Endodermal cell (in vitro differentiated cells): ENCODE measurements at regions not wholly inside any gene's neighbourhood (a gene's known extent, or its start where the extent isn't known, plus 50 kb on each side); places are given as distances from the start of the nearest gene placed in this dataset.

Experiments
- DNase-seq: peaks from one replicate; pipeline ENCODE4 v3.0.0-alpha.2; 2017
- H3K27ac ChIP-seq: 2 replicates; pipeline ENCODE4 v1.5.1; 2013; ENCODE audit warnings: mild to moderate bottlenecking, low read depth, low read length, moderate library complexity
- H3K27me3 ChIP-seq: 2 replicates; pipeline ENCODE4 v1.6.1; 2013; ENCODE audit warnings: mild to moderate bottlenecking, low read length, moderate library complexity; ENCODE audit not compliant: insufficient read depth, control insufficient read depth, poor library complexity, severe bottlenecking
- H3K36me3 ChIP-seq: 2 replicates; pipeline ENCODE4 v1.7.0; 2013; ENCODE audit warnings: mild to moderate bottlenecking, low read length, moderate library complexity; ENCODE audit not compliant: control insufficient read depth, insufficient read depth
- H3K4me1 ChIP-seq: one replicate; pipeline ENCODE4 v1.7.0; 2013; ENCODE audit warnings: low read length; ENCODE audit not compliant: control insufficient read depth, insufficient read depth
- H3K4me3 ChIP-seq: 2 replicates; pipeline ENCODE4 v1.5.1; 2013; ENCODE audit warnings: mild to moderate bottlenecking, low read length, moderate library complexity
- H3K9ac ChIP-seq: 2 replicates; pipeline ENCODE4 v1.6.1; 2013; ENCODE audit warnings: mild to moderate bottlenecking, low read length, moderate library complexity; ENCODE audit not compliant: poor library complexity, severe bottlenecking; ENCODE audit errors: extremely low read depth
- H3K9me3 ChIP-seq: 2 replicates; pipeline ENCODE4 v1.6.1; 2013; ENCODE audit warnings: mild to moderate bottlenecking, low read length, moderate library complexity; ENCODE audit not compliant: control insufficient read depth
- H3K27ac Mint-ChIP-seq: 2 replicates; pipeline ENCODE4 v1.8.0; 2020; ENCODE audit warnings: mixed read lengths
- H3K27me3 Mint-ChIP-seq: 2 replicates; pipeline ENCODE4 v1.8.0; 2021; ENCODE audit warnings: mild to moderate bottlenecking, mixed read lengths; ENCODE audit not compliant: insufficient read depth
- H3K36me3 Mint-ChIP-seq: 2 replicates; pipeline ENCODE4 v1.8.0; 2020; ENCODE audit warnings: low read depth, mixed read lengths
- H3K4me1 Mint-ChIP-seq: 2 replicates; pipeline ENCODE4 v1.8.0; 2020; ENCODE audit warnings: mixed read lengths
- H3K4me3 Mint-ChIP-seq: 2 replicates; pipeline ENCODE4 v1.8.0; 2020; ENCODE audit warnings: mild to moderate bottlenecking, moderate library complexity, mixed read lengths
- H3K9me3 Mint-ChIP-seq: 2 replicates; pipeline ENCODE4 v1.8.0; 2020; ENCODE audit warnings: mild to moderate bottlenecking, mixed read lengths
- WGBS, 2 experiments: methylation state at CpG; one replicate each; pipeline versions ENCODE4 v1.1.5 to v1.1.7; 2013; ENCODE audit warnings: missing lambda C conversion rate in 2 of 2, mixed read lengths in 1 of 2; ENCODE audit not compliant: insufficient coverage in 1 of 2, insufficient read length in 1 of 2; 5-methylcytosine and 5-hydroxymethylcytosine counted together
- TF ChIP-seq, protein P1 (sequence below): fragments of 200-600 bp; sonication (generic); conservative IDR thresholded peaks from 2 replicates; pipeline ENCODE4 v1.5.0; 2021; ENCODE audit warnings: antibody characterized with exemption, mild to moderate bottlenecking

GRCh38 chr18:29560270-29560669 is 1383.3 kb upstream of the CDH2 start:
- Histone ChIP-seq H3K4me3 (no peak overlapping the region), H3K27me3 (no peaks in the 10 kb centered on the region), H3K36me3 (no peaks in the 10 kb centered on the region), H3K9me3 (no peaks in the 10 kb centered on the region), H3K27ac (no peak overlapping the region), H3K9ac (no peak overlapping the region), H3K4me1 (no peaks in the 10 kb centered on the region)
- no peak for DNase-seq
- Mint-ChIP-seq H3K4me1 (peaks cover 18% of the 10 kb centered on the region), H3K9me3 (no peaks in the 10 kb centered on the region), H3K27me3 (no peaks in the 10 kb centered on the region), H3K27ac (no peak overlapping the region), H3K4me3 (no peak overlapping the region), H3K36me3 (no peaks in the 10 kb centered on the region)
- TF ChIP-seq, protein P1, sequence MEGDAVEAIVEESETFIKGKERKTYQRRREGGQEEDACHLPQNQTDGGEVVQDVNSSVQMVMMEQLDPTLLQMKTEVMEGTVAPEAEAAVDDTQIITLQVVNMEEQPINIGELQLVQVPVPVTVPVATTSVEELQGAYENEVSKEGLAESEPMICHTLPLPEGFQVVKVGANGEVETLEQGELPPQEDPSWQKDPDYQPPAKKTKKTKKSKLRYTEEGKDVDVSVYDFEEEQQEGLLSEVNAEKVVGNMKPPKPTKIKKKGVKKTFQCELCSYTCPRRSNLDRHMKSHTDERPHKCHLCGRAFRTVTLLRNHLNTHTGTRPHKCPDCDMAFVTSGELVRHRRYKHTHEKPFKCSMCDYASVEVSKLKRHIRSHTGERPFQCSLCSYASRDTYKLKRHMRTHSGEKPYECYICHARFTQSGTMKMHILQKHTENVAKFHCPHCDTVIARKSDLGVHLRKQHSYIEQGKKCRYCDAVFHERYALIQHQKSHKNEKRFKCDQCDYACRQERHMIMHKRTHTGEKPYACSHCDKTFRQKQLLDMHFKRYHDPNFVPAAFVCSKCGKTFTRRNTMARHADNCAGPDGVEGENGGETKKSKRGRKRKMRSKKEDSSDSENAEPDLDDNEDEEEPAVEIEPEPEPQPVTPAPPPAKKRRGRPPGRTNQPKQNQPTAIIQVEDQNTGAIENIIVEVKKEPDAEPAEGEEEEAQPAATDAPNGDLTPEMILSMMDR, result no peak
- WGBS, 2 experiments, result 100% methylated on average over 1 of the region's 1 CpG; no CpG with 5 or more reads in 1 of the 2 experiments

DNA sequence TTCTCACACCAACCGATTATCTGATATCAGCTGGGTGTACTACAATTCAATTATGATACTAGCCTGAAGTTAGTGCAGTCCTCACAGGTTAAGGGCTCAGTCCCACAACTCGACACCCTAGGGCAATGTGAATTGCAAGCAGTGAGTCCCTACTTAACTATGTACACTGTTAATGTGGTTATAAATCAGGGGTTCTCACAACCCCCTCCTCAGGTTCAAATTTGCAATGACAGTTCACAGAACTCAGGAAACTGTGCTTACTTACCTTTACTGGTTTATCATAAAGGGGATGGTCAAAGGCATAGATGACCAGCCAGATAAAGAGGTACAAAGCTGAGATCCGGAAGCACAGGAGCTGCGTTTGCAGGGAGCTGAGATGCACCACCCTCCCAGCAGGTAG is 1379.1 kb upstream of the CDH2 start:
- Mint-ChIP-seq H3K36me3 (no peaks in the 10 kb centered on the region), H3K9me3 (no peaks in the 10 kb centered on the region), H3K27me3 (no peaks in the 10 kb centered on the region), H3K27ac (no peak overlapping the region), H3K4me1 (peaks cover 7% of the 10 kb centered on the region), H3K4me3 (no peak overlapping the region)
- no peak for DNase-seq
- TF ChIP-seq, protein P1, result peak; percentile 60
- H3K9ac ChIP-seq, result no peak overlapping the region
- no peak overlapping the region for H3K4me3 ChIP-seq
- H3K9me3 ChIP-seq, result no peaks in the 10 kb centered on the region
- no peak overlapping the region for H3K27ac ChIP-seq
- no peaks in the 10 kb centered on the region for H3K36me3 ChIP-seq
- H3K27me3 ChIP-seq, result no peaks in the 10 kb centered on the region
- WGBS, 2 experiments, result 87 to 100% methylated on average over 2 to 4 of the region's 4 CpGs
- H3K4me1 ChIP-seq, result no peaks in the 10 kb centered on the region

GRCh38 chr18:29549759-29550158 is 1372.8 kb upstream of the CDH2 start:
- H3K9me3 ChIP-seq, result no peaks in the 10 kb centered on the region
- Mint-ChIP-seq H3K4me3 (no peak overlapping the region), H3K27me3 (no peaks in the 10 kb centered on the region), H3K9me3 (no peaks in the 10 kb centered on the region), H3K27ac (no peak overlapping the region), H3K36me3 (no peaks in the 10 kb centered on the region), H3K4me1 (no peaks in the 10 kb centered on the region)
- no peaks in the 10 kb centered on the region for H3K4me1 ChIP-seq
- no peak overlapping the region for H3K27ac ChIP-seq
- no peak overlapping the region for H3K9ac ChIP-seq
- DNase-seq, result no peak
- WGBS, 2 experiments, result 97% methylated on average over 5 to 9 of the region's 9 CpGs
- H3K27me3 ChIP-seq, result no peaks in the 10 kb centered on the region
- TF ChIP-seq, protein P1, result no peak
- H3K36me3 ChIP-seq, result no peaks in the 10 kb centered on the region
- H3K4me3 ChIP-seq, result no peak overlapping the region
